Activated naive CD4-positive, alpha-beta T cell treated with anti-CD3 and anti-CD28 coated beads, Interleukin-2, amount 50 U/mL, for 16 hours (primary cell): ENCODE measurements at regions not wholly inside any gene's neighbourhood (a gene's known extent, or its start where the extent isn't known, plus 50 kb on each side); places are given as distances from the start of the nearest gene placed in this dataset.
"Not testable (repeated sequence)": the region's sequence is repeated elsewhere in the genome, so short reads cannot be mapped to it uniquely, and the experiment has no call there.

Experiments
- DNase-seq: peaks from one replicate; pipeline ENCODE4 v3.0.0-alpha.2; 2020

GRCh38 chr1:8139941-8140340, 113.8 kb upstream of the ERRFI1 start:
- DNase-seq = no peak

GRCh38 chr1:8139383-8139782, 113.3 kb upstream of the ERRFI1 start:
- no peak for DNase-seq

GRCh38 chr1:8138673-8139072, 112.6 kb upstream of the ERRFI1 start:
- DNase-seq = no peak

GRCh38 chr1:8137481-8138244, 111.6 kb upstream of the ERRFI1 start:
- no peak for DNase-seq

- DNase-seq = no peak
Measured at GRCh38 chr1:8136766-8137165, 110.7 kb upstream of the ERRFI1 start.

- no peak for DNase-seq
Measured at GRCh38 chr1:8135250-8135649, 109.1 kb upstream of the ERRFI1 start.

GRCh38 chr1:8134546-8135235, 108.6 kb upstream of the ERRFI1 start:
- no peak for DNase-seq

GRCh38 chr1:8133657-8134430, 107.7 kb upstream of the ERRFI1 start:
- DNase-seq = no peak

- DNase-seq = no peak
Measured at GRCh38 chr1:8133190-8133589, 107.1 kb upstream of the ERRFI1 start.

- DNase-seq = no peak
Measured at GRCh38 chr1:8127171-8127641, 101.1 kb upstream of the ERRFI1 start.

- DNase-seq = no peak
Measured at GRCh38 chr1:8122477-8123407, 96.6 kb upstream of the ERRFI1 start.

GRCh38 chr1:8122160-8122476, 96.0 kb upstream of the ERRFI1 start:
- no peak for DNase-seq

- DNase-seq = no peak
Measured at GRCh38 chr1:8121261-8122159, 95.4 kb upstream of the ERRFI1 start.

GRCh38 chr1:8120693-8121260, 94.7 kb upstream of the ERRFI1 start:
- no peak for DNase-seq

GRCh38 chr1:8118736-8119135, 92.6 kb upstream of the ERRFI1 start:
- DNase-seq = not testable (repeated sequence)

GRCh38 chr1:8118031-8118451, 91.9 kb upstream of the ERRFI1 start:
- DNase-seq = no peak

- DNase-seq = no peak
Measured at GRCh38 chr1:8116894-8117264, 90.8 kb upstream of the ERRFI1 start.

GRCh38 chr1:8115769-8116167, 89.7 kb upstream of the ERRFI1 start:
- no peak for DNase-seq

GRCh38 chr1:8115031-8115768, 89.1 kb upstream of the ERRFI1 start:
- DNase-seq = no peak
